DOHH2 (cell line): ENCODE measurements at regions not wholly inside any gene's neighbourhood (a gene's known extent, or its start where the extent isn't known, plus 50 kb on each side); places are given as distances from the start of the nearest gene placed in this dataset.

Experiments used
- H3F3A ChIP-seq: fragments of 200-600 bp; sonication (generic), shearing (Covaris generic); 2 replicates; pipeline ENCODE4 v1.6.0; 2016; ENCODE audit warnings: antibody characterized with exemption, mild to moderate bottlenecking; ENCODE audit not compliant: control insufficient read depth, insufficient read depth
- H3K27ac ChIP-seq: fragments of 200-600 bp; sonication (generic); 2 replicates; pipeline ENCODE4 v1.5.1; 2014; ENCODE audit warnings: low read depth, mild to moderate bottlenecking, low read length, moderate library complexity
- H3K27me3 ChIP-seq: fragments of 200-600 bp; sonication (generic); 2 replicates; pipeline ENCODE4 v1.6.1; 2014; ENCODE audit warnings: mild to moderate bottlenecking, low read length, mixed read lengths; ENCODE audit not compliant: control insufficient read depth
- H3K36me3 ChIP-seq: fragments of 200-600 bp; sonication (generic); 2 replicates; pipeline ENCODE4 v1.6.1; 2014; ENCODE audit warnings: mild to moderate bottlenecking, low read length, moderate library complexity, mixed read lengths; ENCODE audit not compliant: control insufficient read depth
- H3K4me1 ChIP-seq: fragments of 200-600 bp; sonication (generic); 2 replicates; pipeline ENCODE4 v1.6.1; 2014; ENCODE audit warnings: mild to moderate bottlenecking, low read length, mixed read lengths; ENCODE audit not compliant: control insufficient read depth
- H3K4me2 ChIP-seq: fragments of 200-600 bp; sonication (generic); 2 replicates; pipeline ENCODE4 v1.6.0; 2014; ENCODE audit warnings: mild to moderate bottlenecking, low read length, moderate library complexity
- H3K4me3 ChIP-seq: fragments of 200-600 bp; sonication (generic); 2 replicates; pipeline ENCODE4 v1.5.1; 2014; ENCODE audit warnings: mild to moderate bottlenecking, low read length, mixed read lengths
- H3K79me2 ChIP-seq: fragments of 200-600 bp; sonication (generic); 2 replicates; pipeline ENCODE4 v1.6.1; 2014; ENCODE audit warnings: mild to moderate bottlenecking, low read length, mixed read lengths; ENCODE audit not compliant: control insufficient read depth
- H3K9me2 ChIP-seq: fragments of 200-600 bp; sonication (generic); replicated peaks from 2 replicates; pipeline ENCODE4 v1.6.1; 2014; ENCODE audit warnings: mild to moderate bottlenecking, low read length, mixed read lengths; ENCODE audit not compliant: control insufficient read depth
- H3K9me3 ChIP-seq: fragments of 200-600 bp; sonication (generic); 2 replicates; pipeline ENCODE4 v1.6.1; 2014; ENCODE audit warnings: antibody characterized with exemption, low read length, mixed read lengths; ENCODE audit not compliant: control insufficient read depth, insufficient read depth
- H4K20me1 ChIP-seq: fragments of 200-600 bp; sonication (generic); 2 replicates; pipeline ENCODE4 v1.6.0; 2014; ENCODE audit warnings: low read depth, mild to moderate bottlenecking, antibody characterized with exemption, low read length, moderate library complexity; ENCODE audit not compliant: control insufficient read depth, insufficient read depth
- CTCF ChIP-seq: fragments of 200-600 bp; sonication (generic); IDR thresholded peaks from one replicate; pipeline ENCODE4 v1.5.1; 2014; ENCODE audit warnings: antibody characterized with exemption, mild to moderate bottlenecking, low read depth, low read length; ENCODE audit not compliant: poor library complexity, severe bottlenecking
- EZH2phosphoT487 ChIP-seq: fragments of 200-600 bp; sonication (generic); IDR thresholded peaks from 2 replicates; pipeline ENCODE4 v1.6.1; 2017; ENCODE audit warnings: borderline replicate concordance, mild to moderate bottlenecking, antibody characterized with exemption, low read length, moderate library complexity, mixed read lengths

- peaks cover 2% of the 10 kb centered on the region; the same call in 1 of the 2 replicates for H3K9me3 ChIP-seq
- no peak overlapping the region for H3K27ac ChIP-seq
- no peaks in the 10 kb centered on the region for H3K36me3 ChIP-seq
- H3K4me1 ChIP-seq: no peaks in the 10 kb centered on the region
- no peak overlapping the region for H3K4me3 ChIP-seq
- no peak overlapping the region for H3K4me2 ChIP-seq
- no peaks in the 10 kb centered on the region for H3K9me2 ChIP-seq
- H3K27me3 ChIP-seq: no peaks in the 10 kb centered on the region
- H4K20me1 ChIP-seq: no peaks in the 10 kb centered on the region
- H3K79me2 ChIP-seq: no peaks in the 10 kb centered on the region
- H3F3A ChIP-seq: no peaks in the 10 kb centered on the region
- no peak for TF ChIP-seq CTCF
- no peak for TF ChIP-seq EZH2phosphoT487
Measured at GRCh38 chr5:159673538-159673937, 242.7 kb upstream of the ADRA1B start.

DNA sequence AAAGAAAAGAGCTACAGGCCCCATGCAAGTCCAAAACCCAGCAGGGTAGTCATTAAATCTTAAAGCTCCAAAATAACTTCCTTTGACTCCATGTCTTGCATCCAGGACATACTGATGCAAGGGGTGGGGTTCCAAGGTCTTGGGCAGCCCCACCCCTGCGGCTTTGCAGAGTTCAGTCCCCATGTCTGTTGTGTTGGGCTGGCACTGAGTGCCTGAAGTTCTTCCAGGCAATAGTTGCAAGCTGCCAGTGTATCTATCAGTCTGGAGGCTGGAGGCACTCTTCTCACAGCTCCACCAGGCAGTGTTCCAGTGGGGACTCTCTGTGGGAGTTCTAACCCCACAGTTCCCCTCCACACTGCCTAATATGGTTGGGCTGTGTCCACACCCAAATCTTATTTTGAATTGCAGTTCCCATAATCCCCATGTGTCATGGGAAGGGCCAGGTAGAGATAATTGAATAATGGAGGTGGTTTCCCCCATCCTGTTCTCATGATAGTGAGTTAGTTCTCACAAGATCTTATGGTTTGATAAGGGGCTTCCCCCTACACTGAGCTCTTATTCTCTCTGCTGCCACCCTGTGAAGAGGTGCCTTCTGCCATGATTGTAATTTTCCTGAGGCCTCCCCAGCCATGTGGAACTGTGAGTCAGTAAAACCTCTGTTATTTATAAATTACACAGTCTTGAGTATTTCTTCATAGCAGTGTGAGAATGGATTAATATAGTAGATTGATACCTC, 237.5 kb upstream of the ADRA1B start:
- Histone ChIP-seq H3K27ac (no peak overlapping the region), H3K79me2 (no peaks in the 10 kb centered on the region), H4K20me1 (no peaks in the 10 kb centered on the region), H3K9me3 (peaks cover 19% of the 10 kb centered on the region), H3K9me2 (no peaks in the 10 kb centered on the region), H3K4me3 (no peak overlapping the region), H3K27me3 (no peaks in the 10 kb centered on the region), H3K36me3 (no peaks in the 10 kb centered on the region), H3K4me2 (no peak overlapping the region), H3K4me1 (no peaks in the 10 kb centered on the region), H3F3A (no peaks in the 10 kb centered on the region)
- no peak for TF ChIP-seq CTCF
- no peak for TF ChIP-seq EZH2phosphoT487

GRCh38 chr5:159680095-159680494, 236.2 kb upstream of the ADRA1B start:
- Histone ChIP-seq H3K27me3 (no peaks in the 10 kb centered on the region), H3K9me2 (no peaks in the 10 kb centered on the region), H3K79me2 (no peaks in the 10 kb centered on the region), H4K20me1 (no peaks in the 10 kb centered on the region), H3K4me2 (no peak overlapping the region), H3K4me1 (no peaks in the 10 kb centered on the region), H3F3A (no peaks in the 10 kb centered on the region), H3K27ac (no peak overlapping the region), H3K4me3 (no peak overlapping the region), H3K36me3 (no peaks in the 10 kb centered on the region), H3K9me3 (peaks cover 17% of the 10 kb centered on the region)
- TF ChIP-seq CTCF (no peak), EZH2phosphoT487 (no peak)
